ENCODE measurements at regions not wholly inside any gene's neighbourhood (a gene's known extent, or its start where the extent isn't known, plus 50 kb on each side); places are given as distances from the start of the nearest gene placed in this dataset.

DNA sequence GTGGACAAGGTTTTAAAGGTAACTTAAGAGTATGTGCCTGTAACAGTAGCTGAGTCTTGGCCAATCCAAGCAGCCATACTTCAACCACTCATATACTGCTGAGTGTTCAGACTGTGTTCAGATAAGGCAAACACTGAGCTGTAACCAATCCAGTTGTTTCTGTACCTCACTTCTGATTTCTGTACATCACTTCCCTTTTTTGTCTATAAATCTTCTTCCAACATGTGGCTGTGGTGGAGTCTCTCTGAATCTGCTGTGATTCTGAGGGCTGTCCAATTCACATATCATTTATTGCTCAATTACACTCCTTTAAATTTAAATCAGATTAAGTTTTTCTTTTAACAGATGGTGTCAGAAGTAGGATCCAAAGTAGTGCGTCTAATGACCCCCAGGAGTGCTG, 149.5 kb upstream of the PHF14 start:
- Histone ChIP-seq H3K56ac (ENCODE audit: low read length) (no peak overlapping the region), H4K8ac (ENCODE audit: low read depth, low read length) (no peak overlapping the region), H3K4me3 (ENCODE audit: low read length) (no peak overlapping the region), H3K79me1 (ENCODE audit: low read length) (no peaks in the 10 kb centered on the region), H2BK5ac (ENCODE audit: low read length) (no peak overlapping the region), H3K4me1 (ENCODE audit: control insufficient read depth, low read depth, low read length) (no peaks in the 10 kb centered on the region), H3K4me2 (ENCODE audit: low read length) (no peak overlapping the region), H3K36me3 (ENCODE audit: control insufficient read depth, insufficient read depth, low read length) (no peaks in the 10 kb centered on the region), H2BK120ac (ENCODE audit: low read depth, low read length) (no peak overlapping the region), H3K27me3 (ENCODE audit: insufficient read depth, low read length, poor library complexity) (no peaks in the 10 kb centered on the region), H3K27ac (ENCODE audit: low read depth, low read length) (no peak overlapping the region), H2BK15ac (replicated peaks; ENCODE audit: low read depth) (no peak overlapping the region), H3K79me2 (ENCODE audit: control insufficient read depth, insufficient read depth, low read length) (no peaks in the 10 kb centered on the region), H3K9ac (ENCODE audit: low read length) (no peak overlapping the region), H3K23ac (ENCODE audit: low read length) (no peak overlapping the region), H3K4ac (ENCODE audit: low read depth, low read length) (no peak overlapping the region), H3K18ac (ENCODE audit: low read length) (no peak overlapping the region), H4K5ac (ENCODE audit: low read length) (no peak overlapping the region), H2AK5ac (ENCODE audit: low read length) (no peak overlapping the region)
- DNase-seq = no peak
- WGBS (ENCODE audit: extremely low coverage, insufficient coverage, low lambda C conversion rate) = no CpG with 5 or more reads among the region's 1 CpG

- Histone ChIP-seq H3K4me2 (ENCODE audit: low read length) (no peak overlapping the region), H2AK5ac (ENCODE audit: low read length) (no peak overlapping the region), H3K23ac (ENCODE audit: low read length) (no peak overlapping the region), H3K18ac (ENCODE audit: low read length) (no peak overlapping the region), H3K79me1 (ENCODE audit: low read length) (no peaks in the 10 kb centered on the region), H3K79me2 (ENCODE audit: control insufficient read depth, insufficient read depth, low read length) (no peaks in the 10 kb centered on the region), H3K36me3 (ENCODE audit: control insufficient read depth, insufficient read depth, low read length) (no peaks in the 10 kb centered on the region), H4K8ac (ENCODE audit: low read depth, low read length) (no peak overlapping the region), H3K9ac (ENCODE audit: low read length) (no peak overlapping the region), H2BK15ac (replicated peaks; ENCODE audit: low read depth) (no peak overlapping the region), H3K4ac (ENCODE audit: low read depth, low read length) (no peak overlapping the region), H2BK120ac (ENCODE audit: low read depth, low read length) (no peak overlapping the region), H3K4me1 (ENCODE audit: control insufficient read depth, low read depth, low read length) (no peaks in the 10 kb centered on the region), H3K56ac (ENCODE audit: low read length) (no peak overlapping the region), H3K27me3 (ENCODE audit: insufficient read depth, low read length, poor library complexity) (no peaks in the 10 kb centered on the region), H3K27ac (ENCODE audit: low read depth, low read length) (no peak overlapping the region), H3K4me3 (ENCODE audit: low read length) (no peak overlapping the region), H4K5ac (ENCODE audit: low read length) (no peak overlapping the region), H2BK5ac (ENCODE audit: low read length) (no peak overlapping the region)
- DNase-seq = no peak
- no CpG with 5 or more reads among the region's 1 CpG for WGBS (ENCODE audit: extremely low coverage, insufficient coverage, low lambda C conversion rate)
Measured at GRCh38 chr7:10838228-10838627, 135.4 kb upstream of the PHF14 start.

- Histone ChIP-seq H2BK120ac (ENCODE audit: low read depth, low read length) (no peak overlapping the region), H3K56ac (ENCODE audit: low read length) (no peak overlapping the region), H2BK15ac (replicated peaks; ENCODE audit: low read depth) (no peak overlapping the region), H3K9ac (ENCODE audit: low read length) (no peak overlapping the region), H3K4ac (ENCODE audit: low read depth, low read length) (no peak overlapping the region), H4K5ac (ENCODE audit: low read length) (no peak overlapping the region), H2BK5ac (ENCODE audit: low read length) (no peak overlapping the region), H2AK5ac (ENCODE audit: low read length) (no peak overlapping the region), H3K18ac (ENCODE audit: low read length) (no peak overlapping the region), H3K79me1 (ENCODE audit: low read length) (no peaks in the 10 kb centered on the region), H3K4me3 (ENCODE audit: low read length) (no peak overlapping the region), H4K8ac (ENCODE audit: low read depth, low read length) (no peak overlapping the region), H3K23ac (ENCODE audit: low read length) (no peak overlapping the region), H3K27ac (ENCODE audit: low read depth, low read length) (no peak overlapping the region), H3K4me2 (ENCODE audit: low read length) (no peak overlapping the region), H3K27me3 (ENCODE audit: insufficient read depth, low read length, poor library complexity) (no peaks in the 10 kb centered on the region), H3K79me2 (ENCODE audit: control insufficient read depth, insufficient read depth, low read length) (no peaks in the 10 kb centered on the region), H3K4me1 (ENCODE audit: control insufficient read depth, low read depth, low read length) (no peaks in the 10 kb centered on the region), H3K36me3 (ENCODE audit: control insufficient read depth, insufficient read depth, low read length) (no peaks in the 10 kb centered on the region)
- WGBS (ENCODE audit: extremely low coverage, insufficient coverage, low lambda C conversion rate) = no CpG with 5 or more reads among the region's 2 CpGs
- no peak for DNase-seq
Measured at GRCh38 chr7:10845225-10845624, 128.4 kb upstream of the PHF14 start.

GRCh38 chr7:10855583-10855982, 118.1 kb upstream of the PHF14 start:
- H3K23ac ChIP-seq (ENCODE audit: low read length) = no peak overlapping the region
- H2BK15ac ChIP-seq (replicated peaks; ENCODE audit: low read depth) = no peak overlapping the region
- WGBS (ENCODE audit: extremely low coverage, insufficient coverage, low lambda C conversion rate) = no CpG with 5 or more reads among the region's 16 CpGs
- no peak overlapping the region for H3K27ac ChIP-seq (ENCODE audit: low read depth, low read length)
- H4K5ac ChIP-seq (ENCODE audit: low read length) = no peak overlapping the region
- H3K4me3 ChIP-seq (ENCODE audit: low read length) = no peak overlapping the region
- no peaks in the 10 kb centered on the region for H3K79me2 ChIP-seq (ENCODE audit: control insufficient read depth, insufficient read depth, low read length)
- no peak overlapping the region for H2BK5ac ChIP-seq (ENCODE audit: low read length)
- no peak overlapping the region for H3K4ac ChIP-seq (ENCODE audit: low read depth, low read length)
- no peak overlapping the region for H2AK5ac ChIP-seq (ENCODE audit: low read length)
- no peaks in the 10 kb centered on the region for H3K79me1 ChIP-seq (ENCODE audit: low read length)
- no peaks in the 10 kb centered on the region for H3K4me1 ChIP-seq (ENCODE audit: control insufficient read depth, low read depth, low read length)
- no peak overlapping the region for H3K56ac ChIP-seq (ENCODE audit: low read length)
- H3K36me3 ChIP-seq (ENCODE audit: control insufficient read depth, insufficient read depth, low read length) = no peaks in the 10 kb centered on the region
- H3K27me3 ChIP-seq (ENCODE audit: insufficient read depth, low read length, poor library complexity) = no peaks in the 10 kb centered on the region
- no peak overlapping the region for H3K18ac ChIP-seq (ENCODE audit: low read length)
- H3K9ac ChIP-seq (ENCODE audit: low read length) = no peak overlapping the region
- H3K4me2 ChIP-seq (ENCODE audit: low read length) = no peak overlapping the region
- DNase-seq = no peak
- H2BK120ac ChIP-seq (ENCODE audit: low read depth, low read length) = no peak overlapping the region
- no peak overlapping the region for H4K8ac ChIP-seq (ENCODE audit: low read depth, low read length)

DNA sequence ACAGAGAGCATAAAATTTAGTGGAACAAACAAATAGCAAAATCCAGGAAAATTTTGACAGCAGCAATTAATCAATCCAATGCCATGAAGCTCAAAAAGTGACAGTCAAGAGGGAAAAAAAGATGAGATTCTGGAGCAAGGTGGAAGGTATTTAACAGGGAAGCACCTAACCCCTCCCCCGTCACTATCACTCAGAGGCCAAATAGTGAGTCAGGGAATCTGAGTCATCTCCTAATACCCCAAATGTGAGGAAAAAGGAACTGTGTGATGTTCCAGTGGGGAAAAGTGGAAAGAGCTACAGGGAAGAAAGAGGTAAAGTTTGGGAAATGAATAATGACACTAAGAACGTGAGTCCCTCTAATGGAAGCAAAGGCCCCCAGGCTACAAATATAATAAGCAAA, 113.2 kb upstream of the PHF14 start:
- H3K9ac ChIP-seq (ENCODE audit: low read length) = no peak overlapping the region
- H4K5ac ChIP-seq (ENCODE audit: low read length) = no peak overlapping the region
- no peak overlapping the region for H3K4me2 ChIP-seq (ENCODE audit: low read length)
- no peaks in the 10 kb centered on the region for H3K27me3 ChIP-seq (ENCODE audit: insufficient read depth, low read length, poor library complexity)
- no peak overlapping the region for H2BK15ac ChIP-seq (replicated peaks; ENCODE audit: low read depth)
- no peaks in the 10 kb centered on the region for H3K4me1 ChIP-seq (ENCODE audit: control insufficient read depth, low read depth, low read length)
- H3K4ac ChIP-seq (ENCODE audit: low read depth, low read length) = no peak overlapping the region
- H3K79me1 ChIP-seq (ENCODE audit: low read length) = no peaks in the 10 kb centered on the region
- H3K56ac ChIP-seq (ENCODE audit: low read length) = no peak overlapping the region
- H2BK5ac ChIP-seq (ENCODE audit: low read length) = no peak overlapping the region
- H2BK120ac ChIP-seq (ENCODE audit: low read depth, low read length) = no peak overlapping the region
- H3K36me3 ChIP-seq (ENCODE audit: control insufficient read depth, insufficient read depth, low read length) = no peaks in the 10 kb centered on the region
- no peak overlapping the region for H3K4me3 ChIP-seq (ENCODE audit: low read length)
- no CpG with 5 or more reads among the region's 2 CpGs for WGBS (ENCODE audit: extremely low coverage, insufficient coverage, low lambda C conversion rate)
- H3K79me2 ChIP-seq (ENCODE audit: control insufficient read depth, insufficient read depth, low read length) = no peaks in the 10 kb centered on the region
- H3K23ac ChIP-seq (ENCODE audit: low read length) = no peak overlapping the region
- DNase-seq = peak; percentile 75
- no peak overlapping the region for H4K8ac ChIP-seq (ENCODE audit: low read depth, low read length)
- no peak overlapping the region for H2AK5ac ChIP-seq (ENCODE audit: low read length)
- no peak overlapping the region for H3K27ac ChIP-seq (ENCODE audit: low read depth, low read length)
- no peak overlapping the region for H3K18ac ChIP-seq (ENCODE audit: low read length)

DNA sequence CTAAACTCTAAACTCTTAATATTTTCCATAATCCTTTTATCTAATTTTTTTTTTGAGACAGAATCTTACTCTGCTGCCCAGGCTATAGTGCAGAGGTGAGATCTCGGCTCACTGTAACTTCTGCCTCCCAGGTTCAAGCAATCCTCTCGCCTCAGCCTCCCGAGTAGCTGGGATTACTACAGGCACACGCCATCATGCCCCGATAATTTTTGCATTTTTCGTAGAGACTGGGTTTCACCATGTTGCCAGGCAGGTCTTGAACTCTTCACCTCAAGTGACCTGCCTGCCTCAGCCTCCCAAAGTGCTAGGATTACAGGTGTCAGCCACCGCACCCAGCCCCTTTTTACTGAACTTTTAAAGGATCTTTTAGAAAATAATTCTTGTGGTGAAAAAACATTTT, 110.2 kb upstream of the PHF14 start:
- no peak overlapping the region for H4K5ac ChIP-seq (ENCODE audit: low read length)
- H3K23ac ChIP-seq (ENCODE audit: low read length) = no peak overlapping the region
- no peak for DNase-seq
- no peaks in the 10 kb centered on the region for H3K79me1 ChIP-seq (ENCODE audit: low read length)
- no peak overlapping the region for H2BK120ac ChIP-seq (ENCODE audit: low read depth, low read length)
- H3K4ac ChIP-seq (ENCODE audit: low read depth, low read length) = no peak overlapping the region
- H3K4me2 ChIP-seq (ENCODE audit: low read length) = no peak overlapping the region
- no peak overlapping the region for H3K9ac ChIP-seq (ENCODE audit: low read length)
- H2AK5ac ChIP-seq (ENCODE audit: low read length) = no peak overlapping the region
- H3K4me1 ChIP-seq (ENCODE audit: control insufficient read depth, low read depth, low read length) = no peaks in the 10 kb centered on the region
- no peak overlapping the region for H3K56ac ChIP-seq (ENCODE audit: low read length)
- no peaks in the 10 kb centered on the region for H3K27me3 ChIP-seq (ENCODE audit: insufficient read depth, low read length, poor library complexity)
- H3K36me3 ChIP-seq (ENCODE audit: control insufficient read depth, insufficient read depth, low read length) = no peaks in the 10 kb centered on the region
- H3K79me2 ChIP-seq (ENCODE audit: control insufficient read depth, insufficient read depth, low read length) = no peaks in the 10 kb centered on the region
- no peak overlapping the region for H3K4me3 ChIP-seq (ENCODE audit: low read length)
- no peak overlapping the region for H4K8ac ChIP-seq (ENCODE audit: low read depth, low read length)
- H2BK5ac ChIP-seq (ENCODE audit: low read length) = no peak overlapping the region
- no CpG with 5 or more reads among the region's 7 CpGs for WGBS (ENCODE audit: extremely low coverage, insufficient coverage, low lambda C conversion rate)
- H3K18ac ChIP-seq (ENCODE audit: low read length) = no peak overlapping the region
- no peak overlapping the region for H2BK15ac ChIP-seq (replicated peaks; ENCODE audit: low read depth)
- no peak overlapping the region for H3K27ac ChIP-seq (ENCODE audit: low read depth, low read length)
